DOHH2 (cell line): ENCODE measurements at regions not wholly inside any gene's neighbourhood (a gene's known extent, or its start where the extent isn't known, plus 50 kb on each side); places are given as distances from the start of the nearest gene placed in this dataset.

ENCODE experiments used
- H3F3A ChIP-seq: fragments of 200-600 bp; sonication (generic), shearing (Covaris generic); 2 replicates; pipeline ENCODE4 v1.6.0; 2016; ENCODE audit warnings: antibody characterized with exemption, mild to moderate bottlenecking; ENCODE audit not compliant: control insufficient read depth, insufficient read depth
- H3K27ac ChIP-seq: fragments of 200-600 bp; sonication (generic); 2 replicates; pipeline ENCODE4 v1.5.1; 2014; ENCODE audit warnings: low read depth, mild to moderate bottlenecking, low read length, moderate library complexity
- H3K27me3 ChIP-seq: fragments of 200-600 bp; sonication (generic); 2 replicates; pipeline ENCODE4 v1.6.1; 2014; ENCODE audit warnings: mild to moderate bottlenecking, low read length, mixed read lengths; ENCODE audit not compliant: control insufficient read depth
- H3K36me3 ChIP-seq: fragments of 200-600 bp; sonication (generic); 2 replicates; pipeline ENCODE4 v1.6.1; 2014; ENCODE audit warnings: mild to moderate bottlenecking, low read length, moderate library complexity, mixed read lengths; ENCODE audit not compliant: control insufficient read depth
- H3K4me1 ChIP-seq: fragments of 200-600 bp; sonication (generic); 2 replicates; pipeline ENCODE4 v1.6.1; 2014; ENCODE audit warnings: mild to moderate bottlenecking, low read length, mixed read lengths; ENCODE audit not compliant: control insufficient read depth
- H3K4me2 ChIP-seq: fragments of 200-600 bp; sonication (generic); 2 replicates; pipeline ENCODE4 v1.6.0; 2014; ENCODE audit warnings: mild to moderate bottlenecking, low read length, moderate library complexity
- H3K4me3 ChIP-seq: fragments of 200-600 bp; sonication (generic); 2 replicates; pipeline ENCODE4 v1.5.1; 2014; ENCODE audit warnings: mild to moderate bottlenecking, low read length, mixed read lengths
- H3K79me2 ChIP-seq: fragments of 200-600 bp; sonication (generic); 2 replicates; pipeline ENCODE4 v1.6.1; 2014; ENCODE audit warnings: mild to moderate bottlenecking, low read length, mixed read lengths; ENCODE audit not compliant: control insufficient read depth
- H3K9me2 ChIP-seq: fragments of 200-600 bp; sonication (generic); replicated peaks from 2 replicates; pipeline ENCODE4 v1.6.1; 2014; ENCODE audit warnings: mild to moderate bottlenecking, low read length, mixed read lengths; ENCODE audit not compliant: control insufficient read depth
- H3K9me3 ChIP-seq: fragments of 200-600 bp; sonication (generic); 2 replicates; pipeline ENCODE4 v1.6.1; 2014; ENCODE audit warnings: antibody characterized with exemption, low read length, mixed read lengths; ENCODE audit not compliant: control insufficient read depth, insufficient read depth
- H4K20me1 ChIP-seq: fragments of 200-600 bp; sonication (generic); 2 replicates; pipeline ENCODE4 v1.6.0; 2014; ENCODE audit warnings: low read depth, mild to moderate bottlenecking, antibody characterized with exemption, low read length, moderate library complexity; ENCODE audit not compliant: control insufficient read depth, insufficient read depth
- CTCF ChIP-seq: fragments of 200-600 bp; sonication (generic); IDR thresholded peaks from one replicate; pipeline ENCODE4 v1.5.1; 2014; ENCODE audit warnings: antibody characterized with exemption, mild to moderate bottlenecking, low read depth, low read length; ENCODE audit not compliant: poor library complexity, severe bottlenecking
- EZH2phosphoT487 ChIP-seq: fragments of 200-600 bp; sonication (generic); IDR thresholded peaks from 2 replicates; pipeline ENCODE4 v1.6.1; 2017; ENCODE audit warnings: borderline replicate concordance, mild to moderate bottlenecking, antibody characterized with exemption, low read length, moderate library complexity, mixed read lengths

GRCh38 chr4:179919587-179919986 is 2323.6 kb upstream of the TENM3 start:
- H3F3A ChIP-seq: no peaks in the 10 kb centered on the region
- peaks cover 2% of the 10 kb centered on the region; the same call in 1 of the 2 replicates for H3K9me2 ChIP-seq
- no peaks in the 10 kb centered on the region for H3K4me1 ChIP-seq
- H3K36me3 ChIP-seq: no peaks in the 10 kb centered on the region
- no peaks in the 10 kb centered on the region for H4K20me1 ChIP-seq
- no peak overlapping the region for H3K4me2 ChIP-seq
- H3K4me3 ChIP-seq: no peak overlapping the region
- TF ChIP-seq EZH2phosphoT487 (no peak), CTCF (no peak)
- H3K9me3 ChIP-seq: no peaks in the 10 kb centered on the region
- no peaks in the 10 kb centered on the region for H3K79me2 ChIP-seq
- H3K27ac ChIP-seq: no peak overlapping the region
- no peaks in the 10 kb centered on the region for H3K27me3 ChIP-seq

- Histone ChIP-seq H3K27me3 (no peaks in the 10 kb centered on the region), H3F3A (no peaks in the 10 kb centered on the region), H3K9me3 (no peaks in the 10 kb centered on the region), H4K20me1 (no peaks in the 10 kb centered on the region), H3K27ac (no peak overlapping the region), H3K4me2 (no peak overlapping the region), H3K79me2 (no peaks in the 10 kb centered on the region), H3K4me3 (no peak overlapping the region), H3K36me3 (no peaks in the 10 kb centered on the region), H3K9me2 (no peaks in the 10 kb centered on the region), H3K4me1 (peaks cover 6% of the 10 kb centered on the region)
- no peak for TF ChIP-seq CTCF
- TF ChIP-seq EZH2phosphoT487: no peak
These were observed 2315.7 kb upstream of the TENM3 start for GRCh38 chr4:179927473-179927872.

- Histone ChIP-seq H3K27ac (no peak overlapping the region), H4K20me1 (no peaks in the 10 kb centered on the region), H3K9me3 (no peaks in the 10 kb centered on the region), H3K9me2 (no peaks in the 10 kb centered on the region), H3K4me2 (no peak overlapping the region), H3K4me3 (no peak overlapping the region), H3K4me1 (no peaks in the 10 kb centered on the region), H3K79me2 (no peaks in the 10 kb centered on the region), H3F3A (no peaks in the 10 kb centered on the region), H3K36me3 (no peaks in the 10 kb centered on the region), H3K27me3 (no peaks in the 10 kb centered on the region)
- TF ChIP-seq CTCF: no peak
- no peak for TF ChIP-seq EZH2phosphoT487
These were observed 2301.3 kb upstream of the TENM3 start for GRCh38 chr4:179941911-179942310.

- H3K27me3 ChIP-seq: no peaks in the 10 kb centered on the region
- H3K27ac ChIP-seq: no peak overlapping the region
- no peaks in the 10 kb centered on the region for H3K36me3 ChIP-seq
- no peak for TF ChIP-seq CTCF
- TF ChIP-seq EZH2phosphoT487: no peak
- no peaks in the 10 kb centered on the region for H3K4me1 ChIP-seq
- no peaks in the 10 kb centered on the region for H3K9me2 ChIP-seq
- no peak overlapping the region for H3K4me2 ChIP-seq
- no peak overlapping the region for H3K4me3 ChIP-seq
- no peaks in the 10 kb centered on the region for H3K79me2 ChIP-seq
- no peaks in the 10 kb centered on the region for H3K9me3 ChIP-seq
- no peaks in the 10 kb centered on the region for H4K20me1 ChIP-seq
- H3F3A ChIP-seq: no peaks in the 10 kb centered on the region
These were observed 2266.4 kb upstream of the TENM3 start for GRCh38 chr4:179976777-179977176.
